ENCODE measurements at regions not wholly inside any gene's neighbourhood (a gene's known extent, or its start where the extent isn't known, plus 50 kb on each side); places are given as distances from the start of the nearest gene placed in this dataset.

- Histone ChIP-seq H3K9me3 (no peaks in the 10 kb centered on the region), H3K27me3 (no peaks in the 10 kb centered on the region), H3K36me3 (no peaks in the 10 kb centered on the region), H3K27ac (no peak overlapping the region), H3K4me3 (no peak overlapping the region), H3K4me1 (no peaks in the 10 kb centered on the region)
- WGBS, 2 donors (ENCODE audit: low coverage in 1 of 2), result 47 to 57% methylated on average over 3 to 4 of the region's 4 CpGs
- TF ChIP-seq EP300 (IDR thresholded peaks at IDR 0.05) (no peak), CTCF (IDR thresholded peaks at IDR 0.05) (no peak), POLR2AphosphoS5 (IDR thresholded peaks at IDR 0.05) (no peak)
- ATAC-seq, result no peak
Measured at GRCh38 chr9:99347568-99347967, 125.5 kb downstream of the SEC61B start.

- H3K9me3 ChIP-seq, result no peaks in the 10 kb centered on the region
- WGBS, 2 donors (ENCODE audit: low coverage in 1 of 2), result 58 to 94% methylated on average over 2 of the region's 2 CpGs
- no peak overlapping the region for H3K4me3 ChIP-seq
- no peak for TF ChIP-seq CTCF (IDR thresholded peaks at IDR 0.05)
- TF ChIP-seq POLR2AphosphoS5 (IDR thresholded peaks at IDR 0.05), result no peak
- TF ChIP-seq POLR2A (IDR thresholded peaks at IDR 0.05), result no peak
- no peak for TF ChIP-seq EP300 (IDR thresholded peaks at IDR 0.05)
- no peaks in the 10 kb centered on the region for H3K27me3 ChIP-seq
- peaks cover 0 to 6% (median 0%) of the 10 kb centered on the region in 3 donors for H3K4me1 ChIP-seq
- ATAC-seq, result no peak
- no peak overlapping the region for H3K27ac ChIP-seq
- no peaks in the 10 kb centered on the region for H3K36me3 ChIP-seq
Measured at GRCh38 chr9:99348289-99348688, 126.2 kb downstream of the SEC61B start.

- 75 to 91% methylated on average over 2 of the region's 2 CpGs for WGBS, 2 donors (ENCODE audit: low coverage in 1 of 2)
- Histone ChIP-seq H3K36me3 (no peaks in the 10 kb centered on the region), H3K27me3 (no peaks in the 10 kb centered on the region), H3K4me1 (peaks cover 0 to 16% (median 0%) of the 10 kb centered on the region in 3 donors), H3K9me3 (no peaks in the 10 kb centered on the region), H3K27ac (no peak overlapping the region), H3K4me3 (no peak overlapping the region)
- TF ChIP-seq POLR2A (IDR thresholded peaks at IDR 0.05), result no peak
- TF ChIP-seq CTCF (IDR thresholded peaks at IDR 0.05), result no peak
- no peak for TF ChIP-seq POLR2AphosphoS5 (IDR thresholded peaks at IDR 0.05)
- TF ChIP-seq EP300 (IDR thresholded peaks at IDR 0.05), result no peak
- no peak for ATAC-seq
Measured at GRCh38 chr9:99349870-99350269, 127.8 kb downstream of the SEC61B start.

- H3K36me3 ChIP-seq, result no peaks in the 10 kb centered on the region
- H3K4me3 ChIP-seq, result no peak overlapping the region
- WGBS, 2 donors (ENCODE audit: low coverage in 1 of 2), result 67% methylated on average over 1 of the region's 1 CpG; no CpG with 5 or more reads in 1 of the 2 donors
- H3K27me3 ChIP-seq, result no peaks in the 10 kb centered on the region
- TF ChIP-seq CTCF (IDR thresholded peaks at IDR 0.05) (no peak), POLR2A (IDR thresholded peaks at IDR 0.05) (no peak), POLR2AphosphoS5 (IDR thresholded peaks at IDR 0.05) (no peak), EP300 (IDR thresholded peaks at IDR 0.05) (no peak)
- H3K9me3 ChIP-seq, result no peaks in the 10 kb centered on the region
- no peak for ATAC-seq
- H3K27ac ChIP-seq, result no peak overlapping the region
- peaks cover 0 to 16% (median 0%) of the 10 kb centered on the region in 3 donors for H3K4me1 ChIP-seq
Measured at GRCh38 chr9:99350461-99350860, 128.4 kb downstream of the SEC61B start.

GRCh38 chr9:99351647-99352046, 129.6 kb downstream of the SEC61B start:
- ATAC-seq, result no peak
- TF ChIP-seq POLR2A (IDR thresholded peaks at IDR 0.05) (no peak), POLR2AphosphoS5 (IDR thresholded peaks at IDR 0.05) (no peak), EP300 (IDR thresholded peaks at IDR 0.05) (no peak), CTCF (IDR thresholded peaks at IDR 0.05) (no peak)
- H3K4me3 ChIP-seq, result no peak overlapping the region
- H3K9me3 ChIP-seq, result no peaks in the 10 kb centered on the region
- peaks cover 0 to 16% (median 0%) of the 10 kb centered on the region in 3 donors for H3K4me1 ChIP-seq
- H3K27me3 ChIP-seq, result no peaks in the 10 kb centered on the region
- no peaks in the 10 kb centered on the region for H3K36me3 ChIP-seq
- WGBS, 2 donors (ENCODE audit: low coverage in 1 of 2), result 92 to 93% methylated on average over 2 of the region's 7 CpGs
- no peak overlapping the region for H3K27ac ChIP-seq
